Bronchial epithelial cell (primary cell): ENCODE measurements at regions not wholly inside any gene's neighbourhood (a gene's known extent, or its start where the extent isn't known, plus 50 kb on each side); places are given as distances from the start of the nearest gene placed in this dataset.

Source experiments
- DNase-seq: peaks from one replicate; pipeline ENCODE4 v3.0.0-alpha.2; 2010; ENCODE audit warnings: low read depth
- FAIRE-seq: peaks from 2 replicates; lab custom pipeline; 2011; peaks lifted over from hg19 to GRCh38; lab: Jason Lieb, UNC
- H3K27me3 ChIP-seq: 2 replicates; pipeline ENCODE4 v1.5.1; 2011; ENCODE audit warnings: low read length; ENCODE audit not compliant: control insufficient read depth, insufficient read depth
- H3K36me3 ChIP-seq: 2 replicates; pipeline ENCODE4 v1.5.1; 2011; ENCODE audit warnings: low read length; ENCODE audit not compliant: control insufficient read depth, insufficient read depth
- H3K4me3 ChIP-seq: 2 replicates; pipeline ENCODE4 v1.5.1; 2011; ENCODE audit warnings: mild to moderate bottlenecking, low read depth, low read length, control low read depth
- TF ChIP-seq, protein P1 (sequence below): IDR thresholded peaks from 2 replicates; pipeline ENCODE4 v1.5.1; 2011; ENCODE audit warnings: mild to moderate bottlenecking, moderate library complexity, low read length, control low read depth, inconsistent platforms; ENCODE audit not compliant: insufficient read depth, severe bottlenecking

DNA sequence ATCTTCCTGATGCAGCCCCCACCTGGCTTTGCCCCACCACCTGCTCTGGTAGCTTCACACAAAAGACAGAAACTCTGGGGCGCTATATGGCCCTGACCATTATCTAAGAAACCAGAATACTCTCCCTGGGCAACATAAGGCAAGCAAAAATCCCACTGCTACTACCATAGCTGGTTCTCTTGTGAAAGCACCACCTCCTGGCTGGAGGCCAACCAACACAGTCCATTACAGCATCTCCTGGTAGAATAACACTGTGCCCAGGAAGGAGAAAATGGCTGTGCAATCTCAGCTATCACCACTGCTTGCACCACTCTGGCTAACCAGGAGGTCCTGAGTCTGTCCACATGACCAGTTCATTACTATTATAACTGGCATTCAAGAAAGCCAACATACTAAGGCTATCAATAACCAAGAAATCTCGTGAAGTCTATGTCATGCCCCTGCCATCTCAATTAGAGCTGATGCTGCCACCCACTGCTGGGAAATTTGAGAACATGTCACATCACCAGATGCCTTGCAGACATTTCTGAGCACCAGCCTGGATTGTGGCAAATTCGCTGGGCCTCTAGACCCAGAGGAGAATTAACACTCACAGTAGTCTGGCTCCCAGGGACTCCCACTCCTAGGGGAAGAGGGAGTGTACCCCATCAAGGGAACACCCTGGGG is 1114.8 kb downstream of the ROBO2 start:
- Histone ChIP-seq H3K27me3 (no peaks in the 10 kb centered on the region), H3K36me3 (no peaks in the 10 kb centered on the region), H3K4me3 (no peak overlapping the region)
- DNase-seq (no peak), FAIRE-seq (peak; percentile 64)
- TF ChIP-seq, protein P1, sequence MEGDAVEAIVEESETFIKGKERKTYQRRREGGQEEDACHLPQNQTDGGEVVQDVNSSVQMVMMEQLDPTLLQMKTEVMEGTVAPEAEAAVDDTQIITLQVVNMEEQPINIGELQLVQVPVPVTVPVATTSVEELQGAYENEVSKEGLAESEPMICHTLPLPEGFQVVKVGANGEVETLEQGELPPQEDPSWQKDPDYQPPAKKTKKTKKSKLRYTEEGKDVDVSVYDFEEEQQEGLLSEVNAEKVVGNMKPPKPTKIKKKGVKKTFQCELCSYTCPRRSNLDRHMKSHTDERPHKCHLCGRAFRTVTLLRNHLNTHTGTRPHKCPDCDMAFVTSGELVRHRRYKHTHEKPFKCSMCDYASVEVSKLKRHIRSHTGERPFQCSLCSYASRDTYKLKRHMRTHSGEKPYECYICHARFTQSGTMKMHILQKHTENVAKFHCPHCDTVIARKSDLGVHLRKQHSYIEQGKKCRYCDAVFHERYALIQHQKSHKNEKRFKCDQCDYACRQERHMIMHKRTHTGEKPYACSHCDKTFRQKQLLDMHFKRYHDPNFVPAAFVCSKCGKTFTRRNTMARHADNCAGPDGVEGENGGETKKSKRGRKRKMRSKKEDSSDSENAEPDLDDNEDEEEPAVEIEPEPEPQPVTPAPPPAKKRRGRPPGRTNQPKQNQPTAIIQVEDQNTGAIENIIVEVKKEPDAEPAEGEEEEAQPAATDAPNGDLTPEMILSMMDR = no peak

DNA sequence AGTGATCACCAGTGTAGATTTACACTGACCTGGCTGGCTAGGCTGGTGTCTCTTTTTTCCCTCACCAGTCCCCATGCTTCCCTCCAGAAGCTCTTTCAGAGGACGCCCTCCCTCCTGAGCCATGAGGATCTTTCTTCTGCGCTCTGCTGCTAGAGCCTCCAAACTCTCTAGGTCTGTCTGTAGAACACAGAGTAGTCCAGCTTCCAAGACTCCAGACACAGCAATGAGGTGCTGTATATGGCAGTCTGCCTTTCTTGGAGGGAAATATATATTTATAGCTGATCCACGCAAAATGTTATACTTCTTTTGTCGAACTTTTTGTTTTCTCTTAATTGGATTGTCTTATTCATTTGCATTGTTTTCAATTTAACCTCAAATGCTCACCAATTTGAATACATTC is 1121.8 kb downstream of the ROBO2 start:
- DNase-seq (no peak), FAIRE-seq (no peak)
- H3K27me3 ChIP-seq = no peaks in the 10 kb centered on the region
- H3K4me3 ChIP-seq = no peak overlapping the region
- TF ChIP-seq, protein P1 = no peak
- no peaks in the 10 kb centered on the region for H3K36me3 ChIP-seq

DNA sequence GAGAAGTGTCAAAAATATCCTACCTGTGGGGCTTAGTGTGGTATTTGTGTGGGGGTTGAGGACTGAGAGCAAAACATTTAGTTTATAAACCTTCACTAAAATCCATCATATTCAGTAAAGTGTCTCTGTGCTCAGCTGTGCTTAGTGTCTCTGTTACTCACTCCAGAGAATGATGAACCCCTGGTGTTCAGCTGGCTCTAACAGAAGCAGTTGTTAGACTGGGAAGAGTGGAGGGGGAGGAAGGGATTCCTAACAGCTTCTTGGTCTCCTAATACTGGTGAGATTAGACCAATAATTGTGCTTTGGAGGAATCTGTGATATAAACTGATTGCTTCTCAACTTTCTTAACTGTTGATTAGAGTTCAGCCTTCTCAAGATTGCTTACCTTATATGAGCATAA is 1123.5 kb downstream of the ROBO2 start:
- H3K4me3 ChIP-seq = no peak overlapping the region
- FAIRE-seq (no peak), DNase-seq (no peak)
- H3K27me3 ChIP-seq = no peaks in the 10 kb centered on the region
- no peaks in the 10 kb centered on the region for H3K36me3 ChIP-seq
- TF ChIP-seq, protein P1 = no peak

DNA sequence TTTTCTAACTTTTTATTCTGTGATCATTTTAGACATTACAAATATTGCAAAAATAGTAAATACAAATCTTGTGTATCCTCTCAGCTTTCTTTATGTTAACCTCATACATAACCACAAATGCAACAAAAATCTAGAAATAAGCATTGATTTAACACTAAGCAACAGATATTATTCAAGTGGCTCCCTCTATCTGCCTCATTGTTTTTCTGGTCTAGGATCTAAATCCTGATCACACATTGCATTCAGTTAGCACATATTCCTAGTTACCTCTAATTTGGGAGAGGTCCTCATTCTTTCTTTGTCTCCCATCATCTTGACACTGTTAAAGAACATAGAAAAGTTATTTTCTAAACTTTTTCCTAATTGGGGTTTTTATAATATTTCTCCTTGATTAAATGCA is 1126.0 kb downstream of the ROBO2 start:
- Histone ChIP-seq H3K27me3 (no peaks in the 10 kb centered on the region), H3K4me3 (no peak overlapping the region), H3K36me3 (no peaks in the 10 kb centered on the region)
- DNase-seq (peak; percentile 21), FAIRE-seq (no peak)
- TF ChIP-seq, protein P1 = no peak

GRCh38 chr3:78174821-78175220 is 1134.9 kb downstream of the ROBO2 start:
- H3K4me3 ChIP-seq = no peak overlapping the region
- no peaks in the 10 kb centered on the region for H3K36me3 ChIP-seq
- no peaks in the 10 kb centered on the region for H3K27me3 ChIP-seq
- DNase-seq = no peak
- TF ChIP-seq, protein P1 = no peak
- no peak for FAIRE-seq

GRCh38 chr3:78176869-78177268 is 1137.0 kb downstream of the ROBO2 start:
- DNase-seq (peak; percentile 2), FAIRE-seq (no peak)
- Histone ChIP-seq H3K27me3 (no peaks in the 10 kb centered on the region), H3K4me3 (no peak overlapping the region), H3K36me3 (no peaks in the 10 kb centered on the region)
- TF ChIP-seq, protein P1 = no peak
